GM12878 (cell line): ENCODE measurements at regions not wholly inside any gene's neighbourhood (a gene's known extent, or its start where the extent isn't known, plus 50 kb on each side); places are given as distances from the start of the nearest gene placed in this dataset.

Experiments used
- CHD2 ChIP-seq: IDR thresholded peaks from 2 replicates; pipeline ENCODE4 v1.6.1; 2011; ENCODE audit warnings: low read depth, low read length, improper control_type of control experiment, borderline replicate concordance
- MEF2A ChIP-seq: IDR thresholded peaks from 2 replicates; pipeline ENCODE4 v1.6.1; 2011; ENCODE audit warnings: low read depth, mild to moderate bottlenecking, low read length, moderate library complexity; ENCODE audit not compliant: insufficient read depth
- MYC ChIP-seq: IDR thresholded peaks from 2 replicates; pipeline ENCODE4 v1.6.1; 2011; ENCODE audit warnings: mild to moderate bottlenecking, low read length, moderate library complexity, inconsistent platforms; ENCODE audit not compliant: insufficient read depth, insufficient replicate concordance, insufficient read length, severe bottlenecking
- TF ChIP-seq, protein P1 (sequence below): IDR thresholded peaks from 2 replicates; pipeline ENCODE4 v1.6.1; 2012; ENCODE audit warnings: improper control_type of control experiment, low read depth, low read length; ENCODE audit not compliant: insufficient replicate concordance
- TF ChIP-seq, protein P2 (sequence below): IDR thresholded peaks from 2 replicates; pipeline ENCODE4 v1.6.1; 2012; ENCODE audit warnings: mild to moderate bottlenecking, low read depth, low read length

DNA sequence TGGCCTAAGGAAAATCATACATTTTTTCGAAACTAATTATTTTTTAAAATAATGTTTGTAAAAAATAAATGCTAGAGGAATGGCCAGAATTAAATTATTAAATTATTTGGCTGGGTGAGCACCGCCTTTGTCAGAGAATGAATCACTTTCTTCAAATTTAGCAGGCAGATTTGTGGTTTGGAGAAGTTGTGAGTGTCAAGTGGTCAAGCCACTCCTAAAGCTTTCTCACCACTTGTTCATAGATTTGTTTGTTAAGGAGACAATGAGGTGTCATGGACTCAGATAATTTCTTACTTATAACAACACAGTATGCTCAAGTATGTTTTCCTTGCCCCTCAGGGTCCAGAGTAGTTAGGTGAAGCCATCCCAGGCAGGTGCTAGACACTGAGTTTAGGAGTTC is 196.2 kb downstream of the TUSC7 start (continued):
- no peak for TF ChIP-seq MYC
- TF ChIP-seq, protein P1, sequence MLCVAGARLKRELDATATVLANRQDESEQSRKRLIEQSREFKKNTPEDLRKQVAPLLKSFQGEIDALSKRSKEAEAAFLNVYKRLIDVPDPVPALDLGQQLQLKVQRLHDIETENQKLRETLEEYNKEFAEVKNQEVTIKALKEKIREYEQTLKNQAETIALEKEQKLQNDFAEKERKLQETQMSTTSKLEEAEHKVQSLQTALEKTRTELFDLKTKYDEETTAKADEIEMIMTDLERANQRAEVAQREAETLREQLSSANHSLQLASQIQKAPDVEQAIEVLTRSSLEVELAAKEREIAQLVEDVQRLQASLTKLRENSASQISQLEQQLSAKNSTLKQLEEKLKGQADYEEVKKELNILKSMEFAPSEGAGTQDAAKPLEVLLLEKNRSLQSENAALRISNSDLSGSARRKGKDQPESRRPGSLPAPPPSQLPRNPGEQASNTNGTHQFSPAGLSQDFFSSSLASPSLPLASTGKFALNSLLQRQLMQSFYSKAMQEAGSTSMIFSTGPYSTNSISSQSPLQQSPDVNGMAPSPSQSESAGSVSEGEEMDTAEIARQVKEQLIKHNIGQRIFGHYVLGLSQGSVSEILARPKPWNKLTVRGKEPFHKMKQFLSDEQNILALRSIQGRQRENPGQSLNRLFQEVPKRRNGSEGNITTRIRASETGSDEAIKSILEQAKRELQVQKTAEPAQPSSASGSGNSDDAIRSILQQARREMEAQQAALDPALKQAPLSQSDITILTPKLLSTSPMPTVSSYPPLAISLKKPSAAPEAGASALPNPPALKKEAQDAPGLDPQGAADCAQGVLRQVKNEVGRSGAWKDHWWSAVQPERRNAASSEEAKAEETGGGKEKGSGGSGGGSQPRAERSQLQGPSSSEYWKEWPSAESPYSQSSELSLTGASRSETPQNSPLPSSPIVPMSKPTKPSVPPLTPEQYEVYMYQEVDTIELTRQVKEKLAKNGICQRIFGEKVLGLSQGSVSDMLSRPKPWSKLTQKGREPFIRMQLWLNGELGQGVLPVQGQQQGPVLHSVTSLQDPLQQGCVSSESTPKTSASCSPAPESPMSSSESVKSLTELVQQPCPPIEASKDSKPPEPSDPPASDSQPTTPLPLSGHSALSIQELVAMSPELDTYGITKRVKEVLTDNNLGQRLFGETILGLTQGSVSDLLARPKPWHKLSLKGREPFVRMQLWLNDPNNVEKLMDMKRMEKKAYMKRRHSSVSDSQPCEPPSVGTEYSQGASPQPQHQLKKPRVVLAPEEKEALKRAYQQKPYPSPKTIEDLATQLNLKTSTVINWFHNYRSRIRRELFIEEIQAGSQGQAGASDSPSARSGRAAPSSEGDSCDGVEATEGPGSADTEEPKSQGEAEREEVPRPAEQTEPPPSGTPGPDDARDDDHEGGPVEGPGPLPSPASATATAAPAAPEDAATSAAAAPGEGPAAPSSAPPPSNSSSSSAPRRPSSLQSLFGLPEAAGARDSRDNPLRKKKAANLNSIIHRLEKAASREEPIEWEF: no peak
- no peak for TF ChIP-seq MEF2A
- no peak for TF ChIP-seq CHD2
- TF ChIP-seq, protein P2, sequence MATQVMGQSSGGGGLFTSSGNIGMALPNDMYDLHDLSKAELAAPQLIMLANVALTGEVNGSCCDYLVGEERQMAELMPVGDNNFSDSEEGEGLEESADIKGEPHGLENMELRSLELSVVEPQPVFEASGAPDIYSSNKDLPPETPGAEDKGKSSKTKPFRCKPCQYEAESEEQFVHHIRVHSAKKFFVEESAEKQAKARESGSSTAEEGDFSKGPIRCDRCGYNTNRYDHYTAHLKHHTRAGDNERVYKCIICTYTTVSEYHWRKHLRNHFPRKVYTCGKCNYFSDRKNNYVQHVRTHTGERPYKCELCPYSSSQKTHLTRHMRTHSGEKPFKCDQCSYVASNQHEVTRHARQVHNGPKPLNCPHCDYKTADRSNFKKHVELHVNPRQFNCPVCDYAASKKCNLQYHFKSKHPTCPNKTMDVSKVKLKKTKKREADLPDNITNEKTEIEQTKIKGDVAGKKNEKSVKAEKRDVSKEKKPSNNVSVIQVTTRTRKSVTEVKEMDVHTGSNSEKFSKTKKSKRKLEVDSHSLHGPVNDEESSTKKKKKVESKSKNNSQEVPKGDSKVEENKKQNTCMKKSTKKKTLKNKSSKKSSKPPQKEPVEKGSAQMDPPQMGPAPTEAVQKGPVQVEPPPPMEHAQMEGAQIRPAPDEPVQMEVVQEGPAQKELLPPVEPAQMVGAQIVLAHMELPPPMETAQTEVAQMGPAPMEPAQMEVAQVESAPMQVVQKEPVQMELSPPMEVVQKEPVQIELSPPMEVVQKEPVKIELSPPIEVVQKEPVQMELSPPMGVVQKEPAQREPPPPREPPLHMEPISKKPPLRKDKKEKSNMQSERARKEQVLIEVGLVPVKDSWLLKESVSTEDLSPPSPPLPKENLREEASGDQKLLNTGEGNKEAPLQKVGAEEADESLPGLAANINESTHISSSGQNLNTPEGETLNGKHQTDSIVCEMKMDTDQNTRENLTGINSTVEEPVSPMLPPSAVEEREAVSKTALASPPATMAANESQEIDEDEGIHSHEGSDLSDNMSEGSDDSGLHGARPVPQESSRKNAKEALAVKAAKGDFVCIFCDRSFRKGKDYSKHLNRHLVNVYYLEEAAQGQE: no peak
